ENCODE measurements at regions not wholly inside any gene's neighbourhood (a gene's known extent, or its start where the extent isn't known, plus 50 kb on each side); places are given as distances from the start of the nearest gene placed in this dataset.
"Not testable (repeated sequence)": the region's sequence is repeated elsewhere in the genome, so short reads cannot be mapped to it uniquely, and the experiment has no call there.

DNA sequence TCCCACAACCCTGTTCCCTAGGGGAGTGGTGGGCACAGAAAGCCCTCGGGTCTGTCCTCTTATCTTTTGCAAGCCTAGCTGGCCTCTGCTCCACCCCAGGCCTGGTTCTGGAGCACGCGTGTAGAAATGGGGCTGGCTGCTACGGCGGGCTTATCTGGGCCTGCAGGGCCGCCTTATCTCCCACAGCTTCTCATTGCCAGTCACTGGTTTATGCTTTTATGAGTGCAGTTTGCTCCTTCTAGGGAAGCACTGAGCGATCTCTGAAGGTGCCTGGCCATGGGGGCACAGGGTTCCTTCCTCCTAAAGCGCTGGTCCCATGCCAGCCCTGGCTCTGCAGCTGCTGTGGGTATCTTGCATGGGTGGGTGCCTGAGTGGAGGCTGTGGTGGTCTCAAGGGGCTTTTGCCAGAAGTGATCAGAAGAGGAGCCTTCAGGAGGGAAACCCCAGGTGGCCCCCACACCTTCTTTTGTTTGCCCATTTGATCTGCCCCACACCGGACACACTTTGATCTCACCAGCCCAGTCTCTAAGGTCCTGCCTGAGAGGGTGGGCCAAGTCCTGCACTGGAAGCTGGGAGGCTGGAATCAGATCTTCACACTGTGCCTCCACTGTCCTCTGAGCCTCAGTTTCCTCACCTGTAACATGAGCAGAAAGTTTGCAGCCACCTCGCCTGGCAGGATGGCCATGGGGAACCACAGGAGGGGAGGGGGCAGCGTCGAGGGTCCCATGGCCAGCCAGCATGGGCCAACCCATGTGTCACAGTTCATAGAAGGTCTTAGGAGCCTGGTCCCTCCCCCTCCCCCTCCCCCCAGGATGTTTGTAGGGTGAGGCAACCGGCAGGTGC lies 86.6 kb upstream of the FGF3 start:
- DNase-seq (ENCODE audit: low spot score): no peak

DNA sequence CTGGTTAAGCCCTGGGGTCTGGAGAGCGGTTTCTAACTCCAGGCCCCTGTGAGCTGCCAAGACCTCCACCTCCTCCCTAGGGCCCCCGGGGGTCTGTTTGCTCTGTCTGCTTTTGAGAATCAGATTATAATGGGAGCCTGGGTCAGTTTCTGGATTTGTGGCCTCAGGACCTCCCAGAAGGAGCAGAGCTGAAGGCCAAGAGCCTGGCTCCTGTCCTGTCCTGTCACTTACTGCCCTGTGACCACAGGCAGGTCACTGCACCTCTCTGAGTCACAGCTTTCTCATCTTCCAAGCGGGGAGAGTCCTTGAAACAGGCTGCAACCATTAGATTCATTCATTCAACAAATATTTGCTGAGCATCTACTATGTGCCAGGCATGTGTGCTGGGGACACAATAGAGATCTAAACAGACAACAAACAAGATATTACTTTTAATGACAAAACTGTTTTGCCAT lies 87.3 kb upstream of the FGF3 start:
- DNase-seq (ENCODE audit: low spot score): no peak

DNA sequence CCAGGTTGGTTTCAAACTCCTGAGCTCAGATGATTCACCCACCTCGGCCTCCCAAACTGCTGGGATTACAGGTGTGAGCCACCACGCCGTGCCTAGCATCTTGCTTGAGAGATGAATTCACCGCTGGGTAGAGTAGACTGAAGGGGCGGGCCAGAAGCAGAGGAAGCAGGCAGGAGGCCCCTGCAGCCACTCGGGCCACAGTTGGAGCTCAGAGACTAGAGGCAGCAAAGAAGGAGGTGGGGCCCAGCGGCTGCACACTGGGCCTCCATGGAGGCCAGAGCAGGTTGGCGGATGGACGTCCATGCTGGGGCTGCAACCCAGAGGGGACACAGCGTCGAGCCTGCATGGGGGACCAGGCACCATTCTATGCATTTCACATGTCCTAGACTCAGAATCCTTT lies 88.4 kb upstream of the FGF3 start:
- DNase-seq (ENCODE audit: low spot score): no peak

DNA sequence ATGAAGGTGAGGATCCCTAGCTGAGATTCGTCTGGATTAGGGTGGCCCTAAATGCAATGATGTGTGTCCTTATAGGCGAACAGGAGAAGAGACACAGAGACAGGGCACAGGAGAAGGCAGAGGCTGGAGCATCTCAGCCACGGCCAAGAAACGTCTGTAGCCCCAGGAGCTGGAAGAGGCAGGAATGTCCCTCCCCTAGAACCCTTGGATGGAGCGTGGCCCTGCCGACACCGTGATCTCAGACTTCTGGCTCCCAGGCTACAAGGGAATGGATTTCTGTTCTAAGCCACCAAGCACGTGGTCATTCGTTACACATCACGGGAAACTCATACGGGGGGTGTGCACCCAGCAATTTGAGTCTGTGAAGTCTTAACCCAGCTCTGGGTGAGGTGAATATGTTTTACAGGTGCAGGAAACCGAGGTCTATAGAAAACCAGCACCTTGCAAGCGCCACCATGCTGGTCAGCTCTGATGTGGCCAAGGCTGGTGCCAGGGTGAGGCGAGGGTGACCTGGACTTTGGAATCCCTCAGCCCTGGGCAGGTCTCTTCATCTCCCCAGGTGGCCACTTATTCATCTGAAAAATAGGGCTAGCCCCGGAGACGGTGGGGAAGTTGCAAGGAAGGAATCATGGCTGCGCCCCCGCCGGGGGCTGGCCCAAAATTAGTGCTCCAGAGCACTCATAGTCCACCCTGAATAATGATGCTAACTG lies 89.5 kb upstream of the FGF3 start:
- no peak for DNase-seq (ENCODE audit: low spot score)

DNA sequence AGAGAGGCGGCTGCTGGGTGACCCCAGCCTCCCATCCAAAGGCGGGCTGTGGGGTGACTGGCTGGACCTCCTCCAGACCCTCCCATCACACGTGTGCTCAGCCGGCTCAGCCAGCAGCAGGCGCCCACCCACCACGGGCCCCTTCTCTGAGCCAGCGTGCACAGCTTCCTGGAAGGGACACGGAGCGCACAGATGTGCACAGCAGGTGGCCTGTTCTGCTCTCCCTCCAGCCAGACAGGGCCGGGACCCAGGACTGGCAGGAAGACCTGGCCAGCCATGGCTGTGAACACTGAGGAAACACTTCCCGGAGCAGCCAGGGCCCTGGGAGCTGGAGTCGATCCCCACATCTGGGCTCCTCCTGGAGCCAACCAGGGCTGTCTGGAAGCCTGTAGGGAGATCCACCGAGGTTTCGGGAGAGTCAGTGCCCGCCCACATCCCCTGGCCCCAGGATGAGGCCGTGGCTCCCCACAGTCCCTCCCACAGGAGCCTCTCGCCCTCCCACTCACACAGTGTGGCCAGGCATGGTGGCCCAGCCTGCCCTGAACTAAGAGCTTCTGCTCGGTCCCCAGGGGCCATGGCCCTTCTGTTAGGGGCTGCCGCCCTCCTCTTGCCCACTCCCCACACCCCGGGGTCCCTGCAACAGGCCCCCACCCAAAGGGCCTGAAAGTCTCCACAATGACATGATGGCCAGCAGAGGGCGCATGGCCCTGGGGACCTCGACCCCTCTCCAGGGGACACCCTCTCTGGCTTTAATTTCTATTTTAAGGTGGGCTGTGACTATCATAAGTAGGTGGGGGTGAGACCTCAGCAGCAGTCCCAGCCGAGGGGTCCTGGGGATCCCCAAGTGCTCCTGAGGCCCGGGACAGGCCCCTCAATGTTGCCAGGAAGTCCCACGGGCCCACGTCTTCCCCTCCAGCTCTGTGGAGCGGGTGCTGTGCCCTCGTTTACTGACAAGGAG lies 90.6 kb upstream of the FGF3 start:
- DNase-seq (ENCODE audit: low spot score): no peak

DNA sequence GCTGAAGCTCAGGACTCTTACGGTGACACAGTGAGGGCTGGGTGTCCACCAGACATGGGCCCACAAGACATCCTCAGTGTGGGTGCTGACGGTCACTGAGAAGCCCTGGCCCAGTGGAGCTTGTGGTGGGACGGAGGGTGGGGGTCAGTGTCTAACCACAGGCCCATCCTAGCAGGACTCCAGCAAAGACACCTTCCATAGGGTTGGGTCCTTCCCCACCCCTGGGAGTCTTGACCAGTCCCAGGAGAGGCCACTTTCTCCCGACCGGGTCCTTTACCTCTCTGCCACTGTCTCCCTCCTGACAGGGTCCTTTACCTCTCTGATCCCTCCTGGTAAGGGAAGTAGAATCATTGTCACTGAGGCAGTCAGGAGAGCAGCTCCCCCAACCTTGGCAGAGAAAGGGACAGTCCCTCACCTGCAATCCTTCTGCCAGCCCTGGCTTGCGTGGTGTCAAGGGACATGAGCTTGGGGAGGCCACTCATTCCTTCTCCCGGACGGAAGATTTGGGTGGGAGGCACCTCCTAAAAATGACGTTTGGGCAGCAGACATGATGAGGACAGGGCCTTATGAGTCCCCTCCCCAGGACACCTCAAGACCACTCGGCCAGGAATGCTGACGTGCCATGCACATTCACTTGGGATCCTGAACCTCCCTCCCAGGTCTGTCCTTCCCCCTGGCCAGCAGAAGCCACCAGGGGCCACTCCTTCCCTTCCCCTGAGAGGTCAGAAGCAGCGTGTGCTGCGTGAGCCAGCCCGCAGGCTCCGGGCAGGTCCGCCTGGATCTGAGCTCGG lies 91.5 kb upstream of the FGF3 start:
- no peak for DNase-seq (ENCODE audit: low spot score)

DNA sequence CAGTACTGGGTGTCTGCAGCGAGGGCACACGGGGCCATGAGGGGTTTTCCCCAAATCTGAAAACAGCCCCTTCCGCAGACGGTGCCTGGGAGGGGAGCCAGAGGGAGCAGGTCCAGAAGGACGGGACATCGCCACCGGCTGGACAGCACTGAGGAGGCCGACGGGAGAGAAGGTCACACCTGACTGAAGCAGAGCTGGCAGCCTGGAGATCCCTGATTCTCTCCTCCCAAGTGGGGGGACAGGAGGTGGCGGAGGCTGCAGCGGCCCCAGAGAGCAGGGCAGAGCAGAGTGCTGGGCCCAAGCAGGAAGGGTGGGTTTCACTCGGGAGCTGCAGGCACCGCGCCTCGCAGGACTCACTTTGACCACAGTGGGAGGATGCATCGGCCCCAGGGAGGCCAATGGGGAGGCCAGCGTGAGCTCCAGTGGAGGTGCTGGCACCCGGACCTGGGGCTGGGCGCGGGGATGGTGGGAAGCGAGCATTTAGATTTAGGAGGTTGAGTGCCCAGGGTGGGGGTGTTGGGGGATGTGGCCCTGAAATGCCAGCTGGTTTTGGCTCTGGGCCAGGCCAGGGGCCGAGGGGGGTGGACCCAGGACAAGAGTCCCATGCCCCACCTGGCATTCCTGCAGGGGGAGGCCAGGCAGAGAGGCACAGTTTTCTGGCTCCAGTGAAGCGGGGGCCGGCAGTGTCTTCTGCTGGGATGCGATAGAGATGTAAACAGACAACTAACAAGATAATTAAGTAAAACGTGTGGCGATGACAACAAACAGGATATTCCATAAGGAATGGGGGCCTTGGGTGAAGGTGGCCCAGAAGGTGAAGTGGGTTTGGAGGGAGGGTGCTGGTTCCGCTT lies 92.3 kb upstream of the FGF3 start:
- DNase-seq (ENCODE audit: low spot score): no peak

DNA sequence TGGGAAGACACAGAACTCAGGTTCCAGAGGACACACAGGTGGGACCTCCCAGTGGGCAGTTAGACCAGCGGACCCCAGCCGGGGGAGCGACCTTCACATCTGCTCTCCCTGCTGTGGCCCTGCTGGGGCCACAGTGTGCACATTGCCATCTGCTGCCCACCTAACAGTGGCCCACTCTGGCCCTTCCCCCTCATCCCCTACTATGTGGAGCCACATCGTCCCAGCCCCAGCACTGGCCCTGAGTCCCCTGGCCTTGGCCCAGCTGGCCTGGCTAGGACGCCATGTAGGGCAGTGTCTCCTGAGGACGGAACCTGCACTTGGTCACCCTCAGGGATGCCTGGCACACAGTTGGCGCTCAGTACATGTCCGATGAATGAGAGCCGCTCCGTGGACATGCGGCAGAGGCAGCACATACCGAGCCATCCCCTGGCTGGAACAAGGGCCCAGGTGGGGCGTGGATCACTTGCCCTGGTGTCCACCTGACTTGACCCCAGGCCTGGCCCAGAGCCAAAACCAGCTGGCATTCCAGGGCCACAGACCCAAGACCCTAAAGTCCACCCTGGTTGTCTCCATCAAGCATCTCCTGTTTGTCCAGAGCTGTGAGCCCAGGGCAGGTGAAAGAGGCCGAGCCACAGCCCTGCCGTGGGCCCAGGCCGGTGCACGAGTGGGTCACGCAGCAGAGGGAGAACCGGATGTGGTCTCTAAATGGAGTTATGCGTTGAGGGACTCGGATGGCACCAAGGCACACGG lies 93.1 kb upstream of the FGF3 start:
- DNase-seq (ENCODE audit: low spot score): no peak

DNA sequence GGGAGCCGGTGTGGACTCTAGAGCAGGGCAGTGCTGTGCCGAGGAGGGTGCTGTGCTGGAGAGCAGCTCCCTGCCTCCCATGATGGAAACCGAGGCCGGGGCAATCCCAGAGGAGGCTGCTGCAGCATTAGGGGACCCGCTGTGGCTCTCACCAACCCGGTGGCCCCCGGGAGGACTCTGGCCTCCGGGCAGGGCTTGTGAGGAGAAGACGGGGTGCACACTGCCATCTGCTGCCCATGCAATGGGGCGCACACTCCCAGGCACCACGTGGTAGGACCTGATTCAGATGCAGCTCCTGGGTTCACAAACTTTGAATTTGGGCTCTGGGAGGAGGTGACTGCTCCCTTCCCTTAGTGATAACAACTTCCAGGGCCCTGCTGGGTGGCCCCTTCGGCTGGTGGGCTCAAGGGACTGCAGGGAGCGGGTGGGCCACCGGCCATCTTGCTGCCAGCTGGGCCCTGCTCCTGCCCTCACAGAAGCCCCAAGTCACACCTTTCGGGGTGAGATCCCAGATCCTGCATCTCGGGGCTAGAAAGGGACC lies 93.8 kb upstream of the FGF3 start:
- DNase-seq (ENCODE audit: low spot score): peak; percentile 56

DNA sequence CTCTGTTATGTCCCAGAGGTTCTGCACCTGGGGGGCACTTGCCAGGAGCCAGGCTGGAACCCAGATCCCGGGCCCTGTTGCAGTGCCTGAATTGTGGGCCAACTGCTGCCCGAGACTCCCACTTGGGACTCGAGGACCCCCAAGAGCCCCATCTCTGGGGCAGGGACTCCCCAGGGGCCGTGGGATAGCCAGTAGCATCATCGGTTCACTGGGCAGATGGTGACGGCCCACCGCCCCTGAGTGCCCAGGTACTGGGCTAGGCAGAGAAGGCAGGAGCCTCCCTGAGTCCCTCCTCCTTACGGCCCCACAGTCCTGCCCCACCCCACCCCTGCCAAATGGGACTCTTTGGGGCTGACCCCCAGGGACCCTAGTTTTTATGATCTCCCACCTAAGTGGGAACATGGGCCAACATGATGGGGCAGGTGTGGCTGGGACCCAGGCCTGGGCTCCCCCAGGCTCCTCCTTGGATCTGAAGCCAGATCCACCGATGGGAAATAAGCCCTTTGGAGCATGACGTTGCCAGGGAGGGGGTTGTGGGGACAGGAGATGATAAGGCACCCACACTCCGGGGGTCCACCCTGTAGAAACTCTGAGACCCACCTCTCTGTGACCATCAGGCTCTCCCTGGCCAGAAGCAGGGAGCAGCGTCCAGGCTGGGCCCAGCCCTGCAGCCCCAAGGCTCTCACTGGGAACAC lies 94.5 kb upstream of the FGF3 start:
- no peak for DNase-seq (ENCODE audit: low spot score)

DNA sequence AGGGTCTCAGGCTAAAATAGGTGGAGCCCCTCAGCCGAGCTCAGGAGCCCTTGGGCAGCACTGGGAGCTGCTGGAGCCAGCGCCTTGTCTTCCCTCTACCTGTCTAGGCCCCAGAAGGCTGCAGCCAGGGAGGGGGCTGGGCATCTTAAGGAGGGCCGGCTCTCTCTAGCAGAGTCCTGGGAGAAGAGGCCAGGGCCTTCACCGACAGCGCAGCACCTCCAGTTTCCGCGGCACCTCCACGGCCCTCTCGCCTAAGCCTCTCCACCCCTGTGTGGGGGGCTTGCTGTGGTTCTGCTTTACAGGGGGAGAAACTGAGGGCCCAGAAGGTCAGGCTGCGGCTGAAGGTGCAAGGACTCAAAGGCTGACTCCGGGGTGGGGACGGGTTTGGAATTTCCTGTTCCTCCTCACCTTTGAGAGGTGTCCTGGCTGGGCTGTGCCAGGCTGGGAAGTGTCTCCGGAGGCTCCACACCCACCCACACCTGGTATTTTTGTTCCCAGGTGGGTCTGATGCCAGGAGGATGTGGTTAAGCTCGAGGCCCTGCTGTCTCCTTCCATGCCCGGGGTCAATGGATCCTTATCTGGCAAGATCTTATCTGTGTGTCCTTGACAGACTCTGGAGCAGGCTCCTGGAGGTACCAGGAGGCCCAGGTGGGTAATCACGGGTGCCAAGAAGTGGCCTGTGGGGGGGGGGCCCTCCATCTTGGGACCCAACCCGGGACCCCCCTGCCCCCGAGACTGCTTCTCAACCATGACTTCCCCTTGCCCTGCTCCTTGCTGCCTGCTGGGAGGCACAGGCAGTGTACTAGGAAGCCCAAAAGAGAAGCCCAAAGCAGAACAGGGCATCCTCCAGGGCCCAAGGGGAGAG lies 95.3 kb upstream of the FGF3 start:
- no peak for DNase-seq (ENCODE audit: low spot score)

DNA sequence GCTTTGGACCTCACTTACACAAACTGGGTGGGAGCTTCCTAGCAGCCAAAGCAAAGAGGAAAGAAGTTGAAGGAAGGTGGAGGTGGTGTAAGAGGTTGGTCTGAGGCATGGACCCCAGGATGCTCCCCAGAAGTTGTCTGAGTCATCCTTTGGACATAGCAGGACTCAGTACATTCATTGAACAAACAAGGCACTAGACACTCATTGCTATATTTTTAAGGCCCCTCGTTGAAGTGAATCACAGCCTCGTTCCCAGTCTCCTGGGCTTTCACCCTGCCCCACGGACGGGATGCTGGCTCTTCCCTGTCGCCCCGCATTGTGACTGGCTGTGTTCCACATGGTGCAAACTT lies 95.9 kb upstream of the FGF3 start:
- DNase-seq (ENCODE audit: low spot score): no peak

DNA sequence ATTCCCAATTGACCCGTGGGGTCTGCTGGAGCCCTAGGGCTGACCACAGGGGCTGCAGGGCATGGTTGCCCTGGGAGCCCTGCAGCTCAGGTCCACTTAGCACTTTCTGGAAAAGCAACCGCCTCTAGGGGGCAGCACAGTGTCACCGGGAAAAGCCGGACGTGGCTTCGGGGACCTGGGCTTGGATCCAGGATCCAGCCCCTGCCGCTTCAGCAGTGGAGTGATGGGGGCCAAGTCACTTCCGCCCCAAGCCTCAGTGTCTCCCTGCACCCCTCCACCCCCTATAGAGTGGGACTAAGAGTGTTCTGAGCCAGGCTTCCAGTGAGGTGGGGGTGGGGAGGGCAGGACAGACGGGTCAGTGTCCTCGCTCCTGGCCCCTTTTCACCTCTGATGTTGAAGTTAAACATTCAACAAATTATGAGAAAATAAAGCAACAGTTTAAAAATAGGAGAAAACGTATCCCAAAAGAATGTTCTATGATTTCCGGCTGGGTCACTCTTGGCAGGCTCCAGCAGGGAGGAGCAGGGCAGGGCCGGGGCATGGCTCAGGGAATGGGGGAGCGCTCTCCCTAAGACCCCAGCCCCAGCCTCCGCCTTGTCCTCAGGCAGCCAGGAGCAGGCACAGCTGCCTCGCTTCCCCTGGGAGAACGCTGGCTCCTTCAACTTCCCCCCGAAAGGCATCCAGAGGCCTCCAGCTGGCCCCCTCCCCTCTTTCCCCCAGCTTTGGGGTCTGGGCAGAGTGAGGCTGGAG lies 96.5 kb upstream of the FGF3 start:
- DNase-seq (ENCODE audit: low spot score): peak; percentile 71

DNA sequence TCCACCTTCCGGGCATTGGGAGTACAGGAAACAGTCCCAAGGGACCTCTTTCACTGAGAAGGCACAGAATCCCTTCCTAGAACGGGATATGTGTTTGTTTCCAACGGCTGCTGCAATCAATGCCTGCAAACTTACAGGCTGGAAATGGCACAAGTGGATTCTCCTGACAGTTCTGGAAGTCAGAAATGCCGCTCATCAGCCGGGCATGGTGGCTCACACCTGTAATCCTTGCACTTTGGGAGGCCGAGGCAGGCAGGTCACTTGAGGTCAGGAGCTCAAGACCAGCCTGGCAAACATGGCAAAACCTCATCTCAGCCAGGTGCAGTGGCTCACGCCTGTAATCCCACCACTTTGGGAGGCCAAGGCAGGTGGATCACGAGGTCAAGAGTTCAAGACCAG lies 97.0 kb upstream of the FGF3 start:
- not testable (repeated sequence) for DNase-seq (ENCODE audit: low spot score)

DNA sequence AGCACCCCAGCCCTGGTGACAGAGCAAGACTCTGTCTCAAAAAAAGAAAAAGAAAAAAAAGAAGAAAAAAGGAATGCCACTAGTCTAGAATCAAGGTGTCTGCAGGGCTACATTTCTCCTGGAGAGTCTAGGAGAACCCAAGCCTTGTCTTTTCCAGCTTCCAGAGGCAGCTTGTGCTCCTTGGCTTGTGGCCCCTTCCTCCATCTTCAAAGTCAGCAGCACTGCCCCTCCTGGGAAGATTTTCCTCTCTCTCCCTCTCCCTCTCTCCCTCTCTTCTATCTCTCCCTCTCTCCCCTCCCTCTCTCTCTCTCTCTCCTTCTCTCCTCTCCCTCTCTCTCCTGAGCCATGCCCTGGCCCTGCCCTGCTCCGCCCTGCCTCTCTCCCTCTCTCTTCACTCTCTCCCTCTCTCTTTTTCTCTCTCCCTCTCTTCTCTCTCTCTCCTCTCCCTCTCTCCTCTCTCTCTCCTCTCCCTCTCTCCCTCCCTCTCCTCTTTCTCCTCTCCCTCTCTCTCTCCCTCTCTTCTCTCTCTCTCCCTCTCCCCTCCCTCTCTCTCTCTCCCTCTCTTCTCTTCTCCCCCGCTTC lies 97.7 kb upstream of the FGF3 start:
- DNase-seq (ENCODE audit: low spot score): no peak

DNA sequence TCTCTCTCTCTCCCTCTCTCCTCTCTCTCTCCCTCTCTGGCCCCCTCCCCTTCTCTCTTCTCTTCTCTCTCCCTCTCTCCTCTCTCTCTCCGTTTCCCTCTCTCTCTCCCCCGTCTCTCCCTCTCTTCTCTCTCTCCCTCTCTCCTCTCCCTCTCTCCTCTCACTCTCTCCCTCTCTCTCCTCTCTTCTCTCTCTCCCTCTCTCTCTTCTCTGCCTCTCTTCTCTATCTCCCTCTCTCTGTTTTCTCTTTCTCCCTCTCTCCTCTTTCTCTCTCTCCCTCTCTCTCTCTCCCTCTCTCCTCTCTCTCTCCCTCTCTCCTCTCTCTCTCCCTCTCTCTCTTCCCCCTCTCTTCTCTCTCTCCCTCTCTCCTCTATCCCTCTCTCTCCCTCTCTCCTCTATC lies 98.3 kb upstream of the FGF3 start:
- DNase-seq (ENCODE audit: low spot score): no peak

Measured in RKO (cell line).